ENCODE measurements at regions not wholly inside any gene's neighbourhood (a gene's known extent, or its start where the extent isn't known, plus 50 kb on each side); places are given as distances from the start of the nearest gene placed in this dataset.

DNA sequence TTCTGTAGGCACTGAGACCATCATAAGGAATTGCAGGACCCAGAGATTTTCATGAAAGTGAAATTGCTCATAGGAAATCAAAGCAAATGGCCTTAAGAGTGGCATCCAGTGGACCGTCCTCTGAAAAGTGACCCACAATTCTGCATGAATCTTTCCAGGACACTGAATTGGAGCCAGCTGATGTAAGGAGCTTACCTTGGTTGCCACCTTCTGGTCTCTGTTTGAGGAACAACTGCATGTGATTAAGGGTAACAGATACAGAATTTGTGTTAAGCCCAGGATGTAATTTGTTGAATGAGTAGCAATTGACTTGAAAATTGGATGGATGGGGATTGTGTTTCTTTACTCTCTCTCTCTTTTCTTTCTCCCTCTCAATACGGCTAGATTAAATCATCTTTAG, 49.9 kb upstream of the GAS1 start:
- intact Hi-C loops (cut with micrococcal nuclease), result no loop called here

GRCh38 chr9:86997951-86998350, 50.6 kb upstream of the GAS1 start:
- no peaks in the 10 kb centered on the region for H3K4me1 Mint-ChIP-seq
- no peak overlapping the region for H3K27ac Mint-ChIP-seq
- no peak for DNase-seq
- peaks cover 3% of the 10 kb centered on the region for H3K27me3 Mint-ChIP-seq
- no peaks in the 10 kb centered on the region for H3K9me3 Mint-ChIP-seq
- H3K36me3 Mint-ChIP-seq (ENCODE audit: low read depth), result no peaks in the 10 kb centered on the region
- H3K4me3 Mint-ChIP-seq, result no peak overlapping the region
- intact Hi-C loops (cut with micrococcal nuclease), result no loop called here

More for the DNA sequence above, 49.9 kb upstream of the GAS1 start:
- DNase-seq, result no peak
- H3K4me3 Mint-ChIP-seq, result no peak overlapping the region
- H3K27me3 Mint-ChIP-seq, result peaks cover 6% of the 10 kb centered on the region
- no peaks in the 10 kb centered on the region for H3K36me3 Mint-ChIP-seq (ENCODE audit: low read depth)
- H3K9me3 Mint-ChIP-seq, result no peaks in the 10 kb centered on the region
- no peak overlapping the region for H3K27ac Mint-ChIP-seq
- no peaks in the 10 kb centered on the region for H3K4me1 Mint-ChIP-seq

DNA sequence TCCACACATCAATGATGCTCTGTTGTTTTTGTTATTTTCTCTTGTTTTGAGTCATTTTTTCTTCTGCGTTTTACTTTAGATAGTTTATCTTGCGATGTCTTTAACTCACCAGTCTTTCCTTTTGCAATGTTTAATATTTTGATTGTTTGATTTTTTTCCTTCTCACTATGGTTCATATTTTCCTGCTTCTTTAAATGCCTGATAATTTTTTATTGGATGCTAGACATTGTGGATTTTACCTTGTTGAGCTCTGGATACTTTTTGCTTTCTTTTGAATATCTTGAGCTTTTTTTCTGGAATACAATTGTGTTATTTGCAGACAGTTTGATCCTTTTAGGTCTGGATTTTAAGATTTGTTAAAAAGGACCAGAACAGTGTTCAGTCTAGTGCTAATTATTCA, 55.2 kb upstream of the GAS1 start:
- Mint-ChIP-seq H3K4me3 (no peak overlapping the region), H3K27ac (no peak overlapping the region), H3K36me3 (ENCODE audit: low read depth) (no peaks in the 10 kb centered on the region), H3K27me3 (no peaks in the 10 kb centered on the region), H3K9me3 (no peaks in the 10 kb centered on the region), H3K4me1 (no peaks in the 10 kb centered on the region)
- no peak for DNase-seq
- intact Hi-C loops (cut with micrococcal nuclease), result no loop called here

DNA sequence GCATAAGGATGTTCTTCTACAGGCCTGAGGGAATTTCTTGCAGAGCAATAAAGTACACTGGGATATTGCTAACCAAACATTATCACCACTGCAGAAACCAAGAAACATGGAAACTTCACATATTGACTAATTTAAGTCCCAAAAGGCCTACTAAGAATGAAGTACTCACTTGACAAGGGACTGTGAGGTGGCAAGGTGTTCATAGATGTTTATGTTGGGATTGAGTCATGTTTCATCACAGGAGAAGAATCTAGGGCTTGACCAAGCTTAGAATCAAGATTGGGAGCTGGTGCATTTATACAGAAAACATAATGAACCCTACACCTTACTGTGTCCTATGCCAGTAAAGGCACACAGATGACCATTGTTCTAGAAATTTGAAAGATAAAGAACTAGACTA, 56.7 kb upstream of the GAS1 start:
- Mint-ChIP-seq H3K27ac (no peak overlapping the region), H3K36me3 (ENCODE audit: low read depth) (no peaks in the 10 kb centered on the region), H3K27me3 (no peaks in the 10 kb centered on the region), H3K4me1 (no peaks in the 10 kb centered on the region), H3K9me3 (no peaks in the 10 kb centered on the region), H3K4me3 (no peak overlapping the region)
- DNase-seq, result no peak
- intact Hi-C loops (cut with micrococcal nuclease), result no loop called here

DNA sequence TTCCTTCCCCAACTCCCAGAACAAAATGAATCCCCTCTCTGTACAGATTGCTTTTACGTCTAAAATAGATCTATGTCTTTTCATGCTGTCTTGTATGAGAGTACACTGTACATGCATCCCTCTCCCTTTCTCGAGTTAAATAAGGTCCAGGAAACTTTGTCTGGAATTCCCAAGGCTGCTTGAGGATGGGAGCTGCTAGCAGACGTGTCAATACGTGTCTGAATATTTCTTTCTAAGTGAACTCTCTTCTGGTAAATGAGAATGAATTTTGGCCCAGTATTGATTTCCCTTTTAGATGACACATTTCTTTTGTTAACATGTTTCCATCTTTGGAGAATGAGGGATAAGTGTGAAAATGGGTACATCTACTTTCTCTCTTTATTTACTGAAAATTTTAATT, 59.6 kb upstream of the GAS1 start:
- no peak overlapping the region for H3K4me3 Mint-ChIP-seq
- intact Hi-C loops (cut with micrococcal nuclease), result no loop called here
- no peaks in the 10 kb centered on the region for H3K27me3 Mint-ChIP-seq
- H3K27ac Mint-ChIP-seq, result no peak overlapping the region
- no peak for DNase-seq
- H3K36me3 Mint-ChIP-seq (ENCODE audit: low read depth), result no peaks in the 10 kb centered on the region
- no peaks in the 10 kb centered on the region for H3K4me1 Mint-ChIP-seq
- no peaks in the 10 kb centered on the region for H3K9me3 Mint-ChIP-seq

DNA sequence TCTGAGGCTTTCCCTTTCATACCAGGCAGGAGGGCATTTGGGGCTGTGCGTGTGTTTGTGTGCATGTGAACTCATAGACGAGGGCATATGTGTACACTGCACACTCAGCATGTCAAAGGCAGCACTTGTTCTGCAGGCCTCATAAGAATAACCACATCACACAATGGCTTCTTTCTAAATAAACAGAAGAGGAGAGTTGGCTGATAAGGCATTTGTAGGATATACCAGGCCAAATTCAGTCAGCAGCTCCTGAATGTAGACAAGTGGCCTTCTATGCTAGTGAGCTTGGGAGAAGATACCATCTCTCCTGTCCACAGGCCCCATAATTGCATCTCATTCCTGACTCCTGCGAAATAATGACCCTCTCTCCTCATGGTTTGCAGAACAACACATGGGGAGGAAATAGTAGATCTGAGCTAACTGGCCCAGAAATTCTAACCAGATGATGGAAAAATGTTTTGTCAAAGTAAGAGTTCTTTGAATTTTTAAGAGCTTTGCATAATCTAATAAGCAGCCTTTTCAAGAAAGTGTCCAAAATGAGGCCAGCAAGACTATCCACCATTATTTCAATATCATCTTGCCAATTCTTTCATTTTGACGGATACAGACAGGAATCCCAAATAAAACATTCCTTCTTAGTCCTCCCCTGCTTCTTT, 60.5 kb upstream of the GAS1 start:
- H3K4me1 Mint-ChIP-seq, result no peaks in the 10 kb centered on the region
- intact Hi-C loops (cut with micrococcal nuclease), result no loop called here
- no peak overlapping the region for H3K27ac Mint-ChIP-seq
- no peaks in the 10 kb centered on the region for H3K36me3 Mint-ChIP-seq (ENCODE audit: low read depth)
- H3K9me3 Mint-ChIP-seq, result no peaks in the 10 kb centered on the region
- no peaks in the 10 kb centered on the region for H3K27me3 Mint-ChIP-seq
- no peak overlapping the region for H3K4me3 Mint-ChIP-seq
- no peak for DNase-seq

DNA sequence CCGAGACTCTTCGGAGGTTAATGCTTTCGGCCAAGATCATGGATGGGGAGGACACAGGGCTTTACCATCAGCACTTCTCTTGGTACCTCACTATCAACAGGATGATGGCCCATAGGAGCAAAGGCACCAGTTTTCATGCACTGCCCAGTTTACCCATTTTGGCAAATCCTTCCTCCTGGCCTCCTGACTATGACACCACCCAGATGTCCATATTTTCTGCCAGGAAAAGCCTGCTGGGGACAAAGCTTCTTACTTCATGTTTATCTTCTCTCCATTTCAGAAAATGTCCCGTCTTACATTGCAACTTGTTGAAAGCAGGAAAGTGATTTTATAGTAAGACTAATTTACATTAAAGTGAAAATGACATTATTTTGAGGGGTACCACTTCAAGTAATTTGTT, 61.4 kb upstream of the GAS1 start:
- DNase-seq, result no peak
- Mint-ChIP-seq H3K4me3 (no peak overlapping the region), H3K27me3 (no peaks in the 10 kb centered on the region), H3K27ac (no peak overlapping the region), H3K4me1 (no peaks in the 10 kb centered on the region), H3K9me3 (no peaks in the 10 kb centered on the region), H3K36me3 (ENCODE audit: low read depth) (no peaks in the 10 kb centered on the region)
- intact Hi-C loops (cut with micrococcal nuclease), result no loop called here

- no peak overlapping the region for H3K27ac Mint-ChIP-seq
- no peaks in the 10 kb centered on the region for H3K9me3 Mint-ChIP-seq
- no peak overlapping the region for H3K4me3 Mint-ChIP-seq
- H3K4me1 Mint-ChIP-seq, result no peaks in the 10 kb centered on the region
- H3K27me3 Mint-ChIP-seq, result no peaks in the 10 kb centered on the region
- no peaks in the 10 kb centered on the region for H3K36me3 Mint-ChIP-seq (ENCODE audit: low read depth)
- intact Hi-C loops (cut with micrococcal nuclease), result no loop called here
- no peak for DNase-seq
These were observed 63.3 kb upstream of the GAS1 start for GRCh38 chr9:87010626-87011025.

DNA sequence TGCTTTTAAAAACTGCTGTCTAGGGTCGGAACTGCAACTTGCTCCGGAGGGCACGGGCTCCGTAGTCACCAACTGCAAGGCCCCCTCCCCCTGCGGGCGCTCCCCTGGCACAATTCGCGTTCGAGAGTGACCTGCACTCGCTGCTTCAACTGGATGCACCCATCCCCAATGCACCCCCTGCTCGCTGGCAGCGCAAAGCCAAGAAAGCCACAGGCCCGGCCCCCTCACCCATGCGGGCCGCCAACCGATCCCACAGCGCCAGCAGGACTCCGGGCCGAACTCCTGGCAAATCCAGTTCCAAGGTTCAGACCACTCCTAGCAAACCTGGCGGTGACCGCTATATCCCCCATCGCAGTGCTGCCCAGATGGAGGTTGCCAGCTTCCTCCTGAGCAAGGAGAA, 64.2 kb upstream of the GAS1 start:
- no peaks in the 10 kb centered on the region for H3K27me3 Mint-ChIP-seq
- DNase-seq, result no peak
- H3K4me3 Mint-ChIP-seq, result no peak overlapping the region
- H3K27ac Mint-ChIP-seq, result no peak overlapping the region
- H3K36me3 Mint-ChIP-seq (ENCODE audit: low read depth), result no peaks in the 10 kb centered on the region
- intact Hi-C loops (cut with micrococcal nuclease), result no loop called here
- H3K9me3 Mint-ChIP-seq, result no peaks in the 10 kb centered on the region
- H3K4me1 Mint-ChIP-seq, result no peaks in the 10 kb centered on the region

- no peak overlapping the region for H3K4me3 Mint-ChIP-seq
- intact Hi-C loops (cut with micrococcal nuclease), result no loop called here
- DNase-seq, result no peak
- H3K27me3 Mint-ChIP-seq, result no peaks in the 10 kb centered on the region
- H3K36me3 Mint-ChIP-seq (ENCODE audit: low read depth), result no peaks in the 10 kb centered on the region
- H3K27ac Mint-ChIP-seq, result no peak overlapping the region
- H3K9me3 Mint-ChIP-seq, result no peaks in the 10 kb centered on the region
- no peaks in the 10 kb centered on the region for H3K4me1 Mint-ChIP-seq
These were observed 66.2 kb upstream of the GAS1 start for GRCh38 chr9:87013490-87013889.

GRCh38 chr9:87014436-87014835, 67.1 kb upstream of the GAS1 start:
- Mint-ChIP-seq H3K27ac (no peak overlapping the region), H3K4me1 (no peaks in the 10 kb centered on the region), H3K36me3 (ENCODE audit: low read depth) (no peaks in the 10 kb centered on the region), H3K9me3 (no peaks in the 10 kb centered on the region), H3K27me3 (no peaks in the 10 kb centered on the region), H3K4me3 (no peak overlapping the region)
- no peak for DNase-seq
- intact Hi-C loops (cut with micrococcal nuclease), result no loop called here

DNA sequence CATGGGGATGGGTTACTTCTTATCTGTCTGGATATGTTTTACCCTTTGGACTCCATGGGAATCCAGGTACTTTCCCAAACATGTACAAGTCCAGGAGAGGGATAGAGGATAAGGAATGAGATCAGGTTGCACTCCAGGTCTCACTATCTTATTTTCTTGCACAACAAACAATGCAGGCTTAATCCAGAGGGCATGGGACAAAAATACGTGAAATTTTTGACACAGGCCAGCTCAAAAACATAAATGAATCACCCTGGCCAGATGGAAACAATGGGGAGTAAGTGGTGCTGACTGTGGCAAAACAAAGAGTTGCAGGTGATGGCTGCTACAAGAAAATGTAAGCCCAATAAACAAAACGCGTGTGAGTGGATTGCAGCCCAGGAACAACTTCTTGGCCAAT, 69.4 kb upstream of the GAS1 start:
- no peak overlapping the region for H3K4me3 Mint-ChIP-seq
- no peak overlapping the region for H3K27ac Mint-ChIP-seq
- intact Hi-C loops (cut with micrococcal nuclease), result no loop called here
- no peaks in the 10 kb centered on the region for H3K27me3 Mint-ChIP-seq
- no peaks in the 10 kb centered on the region for H3K36me3 Mint-ChIP-seq (ENCODE audit: low read depth)
- H3K4me1 Mint-ChIP-seq, result no peaks in the 10 kb centered on the region
- H3K9me3 Mint-ChIP-seq, result no peaks in the 10 kb centered on the region
- DNase-seq, result no peak

GRCh38 chr9:87020169-87020950, 73.1 kb upstream of the GAS1 start:
- Mint-ChIP-seq H3K4me1 (no peaks in the 10 kb centered on the region), H3K9me3 (no peaks in the 10 kb centered on the region)
- intact Hi-C loops (cut with micrococcal nuclease), result no loop called here

DNA sequence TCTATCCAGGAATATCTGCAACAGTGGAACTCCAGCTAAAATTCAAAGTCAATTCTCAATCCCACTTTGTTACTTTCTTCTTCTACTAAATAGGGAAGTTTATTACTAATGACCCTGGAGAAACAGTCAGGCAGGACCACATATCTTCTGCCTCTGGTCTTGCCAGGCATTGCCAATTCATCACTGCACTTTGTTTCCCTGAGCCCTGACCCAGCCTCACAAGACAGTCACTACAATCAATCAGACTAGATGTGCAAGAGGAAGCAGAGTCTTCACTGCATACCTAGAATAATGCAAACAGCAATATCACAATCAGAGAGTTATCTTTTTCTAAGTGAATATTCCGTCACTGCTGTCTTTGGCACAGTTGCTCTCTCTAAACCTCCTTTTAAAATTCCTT, 74.9 kb upstream of the GAS1 start:
- Mint-ChIP-seq H3K27me3 (no peaks in the 10 kb centered on the region), H3K4me1 (no peaks in the 10 kb centered on the region), H3K36me3 (ENCODE audit: low read depth) (no peaks in the 10 kb centered on the region), H3K27ac (no peak overlapping the region), H3K9me3 (no peaks in the 10 kb centered on the region), H3K4me3 (no peak overlapping the region)
- intact Hi-C loops (cut with micrococcal nuclease), result no loop called here
- no peak for DNase-seq

More at GRCh38 chr9:87020169-87020950, 73.1 kb upstream of the GAS1 start:
- H3K27ac Mint-ChIP-seq, result no peak overlapping the region
- H3K4me3 Mint-ChIP-seq, result no peak overlapping the region
- no peak for DNase-seq
- H3K36me3 Mint-ChIP-seq (ENCODE audit: low read depth), result no peaks in the 10 kb centered on the region
- no peaks in the 10 kb centered on the region for H3K27me3 Mint-ChIP-seq

DNA sequence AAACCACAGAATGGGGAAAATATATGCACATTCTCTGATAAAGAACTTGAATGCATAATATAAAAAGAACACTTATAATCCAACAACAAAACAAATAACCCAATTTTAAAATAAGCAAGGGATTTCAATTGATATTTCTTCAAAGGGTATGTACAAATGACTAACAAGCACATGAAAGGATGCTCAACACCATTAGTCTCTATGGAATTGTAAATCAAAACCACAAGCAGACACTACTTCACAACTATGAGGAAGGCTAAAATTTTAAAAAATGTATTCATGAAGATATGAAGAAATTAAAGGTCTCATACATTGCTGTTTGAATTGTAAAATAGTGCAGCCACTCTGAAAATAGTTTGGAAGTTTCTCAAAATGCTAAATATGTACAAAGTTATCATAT, 78.9 kb upstream of the GAS1 start:
- intact Hi-C loops (cut with micrococcal nuclease), result no loop called here
- H3K36me3 Mint-ChIP-seq (ENCODE audit: low read depth), result no peaks in the 10 kb centered on the region
- H3K4me1 Mint-ChIP-seq, result no peaks in the 10 kb centered on the region
- H3K9me3 Mint-ChIP-seq, result no peaks in the 10 kb centered on the region
- no peaks in the 10 kb centered on the region for H3K27me3 Mint-ChIP-seq
- no peak for DNase-seq
- no peak overlapping the region for H3K4me3 Mint-ChIP-seq
- H3K27ac Mint-ChIP-seq, result no peak overlapping the region

Data from activated CD4-positive, alpha-beta T cell treated with anti-CD3 and anti-CD28 coated beads, Interleukin-2, amount 10 ng/mL, durations not matched to agents 24 days and 14 days (primary cell).